Tibial nerve (tissue), 4 donors: ENCODE measurements at regions not wholly inside any gene's neighbourhood (a gene's known extent, or its start where the extent isn't known, plus 50 kb on each side); places are given as distances from the start of the nearest gene placed in this dataset.

Experiments used
- EP300 ChIP-seq, 2 donors: sonication (generic); formaldehyde crosslinking; IDR thresholded peaks; one replicate each; pipeline ENCODE4 v1.6.1; 2017; ENCODE audit warnings: antibody characterized with exemption in 2 of 2, mild to moderate bottlenecking in 1 of 2
- POLR2A ChIP-seq, 2 donors: fragments of 450-650 bp; IDR thresholded peaks; one replicate each; pipeline ENCODE4 v1.6.1; 2017; ENCODE audit warnings: antibody characterized with exemption in 2 of 2, mild to moderate bottlenecking in 2 of 2, moderate library complexity in 2 of 2
- TF ChIP-seq, protein P1 (sequence below), 5 experiments: fragments of 200-600 bp in 3 of 5; fragments of 450-650 bp in 2 of 5; sonication (generic) in 3 of 5; IDR thresholded peaks; one replicate each; pipeline ENCODE4 v1.5.1; 2016 to 2019; ENCODE audit warnings: antibody characterized with exemption in 5 of 5, mild to moderate bottlenecking in 3 of 5, moderate library complexity in 2 of 5

DNA sequence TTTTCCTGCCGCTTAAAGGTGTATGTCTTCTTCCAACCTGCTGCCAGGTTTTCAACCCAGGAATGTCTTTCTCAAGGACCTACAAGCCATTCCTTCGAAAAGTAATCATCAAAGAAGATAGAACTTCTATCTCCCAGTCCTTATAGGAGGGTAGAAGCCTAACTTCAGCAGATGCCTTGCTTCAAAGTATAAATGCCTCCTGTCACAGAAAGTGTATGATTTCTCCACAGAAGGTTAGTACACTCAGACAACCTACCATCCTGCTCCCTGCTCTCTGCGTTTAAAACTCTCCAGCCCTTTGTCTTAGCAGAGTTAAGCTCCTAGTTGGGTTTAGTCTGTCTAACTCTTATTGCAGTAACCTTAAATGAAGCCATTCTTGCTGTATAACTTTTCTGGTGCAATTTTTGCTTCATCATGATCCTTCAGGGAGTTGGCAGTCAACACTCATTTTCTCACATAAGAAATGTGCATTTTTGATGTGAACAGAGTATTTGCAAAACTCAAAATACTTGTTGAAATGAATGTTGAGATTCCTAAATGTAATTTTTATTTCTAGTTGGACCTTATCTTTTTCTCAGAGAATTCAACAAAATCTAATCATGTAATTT lies 737.5 kb downstream of the LIG4 start:
- TF ChIP-seq, protein P1, sequence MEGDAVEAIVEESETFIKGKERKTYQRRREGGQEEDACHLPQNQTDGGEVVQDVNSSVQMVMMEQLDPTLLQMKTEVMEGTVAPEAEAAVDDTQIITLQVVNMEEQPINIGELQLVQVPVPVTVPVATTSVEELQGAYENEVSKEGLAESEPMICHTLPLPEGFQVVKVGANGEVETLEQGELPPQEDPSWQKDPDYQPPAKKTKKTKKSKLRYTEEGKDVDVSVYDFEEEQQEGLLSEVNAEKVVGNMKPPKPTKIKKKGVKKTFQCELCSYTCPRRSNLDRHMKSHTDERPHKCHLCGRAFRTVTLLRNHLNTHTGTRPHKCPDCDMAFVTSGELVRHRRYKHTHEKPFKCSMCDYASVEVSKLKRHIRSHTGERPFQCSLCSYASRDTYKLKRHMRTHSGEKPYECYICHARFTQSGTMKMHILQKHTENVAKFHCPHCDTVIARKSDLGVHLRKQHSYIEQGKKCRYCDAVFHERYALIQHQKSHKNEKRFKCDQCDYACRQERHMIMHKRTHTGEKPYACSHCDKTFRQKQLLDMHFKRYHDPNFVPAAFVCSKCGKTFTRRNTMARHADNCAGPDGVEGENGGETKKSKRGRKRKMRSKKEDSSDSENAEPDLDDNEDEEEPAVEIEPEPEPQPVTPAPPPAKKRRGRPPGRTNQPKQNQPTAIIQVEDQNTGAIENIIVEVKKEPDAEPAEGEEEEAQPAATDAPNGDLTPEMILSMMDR (IDR thresholded peaks at IDR 0.05), result no peak
- TF ChIP-seq EP300 (IDR thresholded peaks at IDR 0.05) (no peak), POLR2A (IDR thresholded peaks at IDR 0.05) (no peak)
